Endothelial cell of umbilical vein (primary cell): ENCODE measurements at regions not wholly inside any gene's neighbourhood (a gene's known extent, or its start where the extent isn't known, plus 50 kb on each side); places are given as distances from the start of the nearest gene placed in this dataset.

Source experiments
- BruUV-seq: library from RNA; stranded (reverse); fragments of 400-500 nt; replicated peaks from 2 replicates; lab custom pipeline; 2021; lab: Mats Ljungman, UMichigan
- CTCF ChIA-PET: fragments of 300-600, 350-600 bp; sonication (Branson Sonifier 250); formaldehyde crosslinking; loops from one replicate; lab custom pipeline; 2021; ENCODE audit warnings: antibody characterized with exemption, inconsistent platforms; lab: Charles Lee
- POLR2A ChIA-PET: fragments of 300-600, 350-600 bp; sonication (Branson Sonifier 250); formaldehyde crosslinking; loops from one replicate; lab custom pipeline; 2021; ENCODE audit warnings: antibody characterized with exemption, inconsistent platforms; lab: Charles Lee
- DNase-seq: peaks from one replicate; pipeline ENCODE4 v3.0.0-alpha.2; 2011; ENCODE audit warnings: low read depth, low spot score
- FAIRE-seq: peaks from 2 replicates; lab custom pipeline; 2011; peaks lifted over from hg19 to GRCh38; lab: Jason Lieb, UNC
- H2AFZ ChIP-seq: 2 replicates; pipeline ENCODE4 v1.6.0; 2012; ENCODE audit warnings: low read depth, low read length, control low read depth, inconsistent platforms
- H3K27ac ChIP-seq: 2 replicates; pipeline ENCODE4 v1.5.1; 2011; ENCODE audit warnings: low read depth, mild to moderate bottlenecking, control low read depth, low read length, moderate library complexity; ENCODE audit not compliant: insufficient read depth
- H3K27me3 ChIP-seq, 2 experiments: 2 replicates each; pipeline versions ENCODE4 v1.6.0 to v1.6.1; 2011; ENCODE audit warnings: low read length in 2 of 2, mixed read lengths in 1 of 2; ENCODE audit not compliant: control insufficient read depth in 2 of 2, insufficient read depth in 2 of 2
- H3K36me3 ChIP-seq, 2 experiments: 2 replicates in 1 of 2; 3 replicates in 1 of 2; pipeline ENCODE4 v1.5.1; 2011; ENCODE audit warnings: low read length in 2 of 2, mild to moderate bottlenecking in 1 of 2, moderate library complexity in 1 of 2; ENCODE audit not compliant: control insufficient read depth in 2 of 2, insufficient read depth in 2 of 2; ENCODE audit errors: extremely low read depth in 1 of 2
- H3K4me1 ChIP-seq: 3 replicates; pipeline ENCODE4 v1.5.1; 2011; ENCODE audit warnings: mild to moderate bottlenecking, low read length; ENCODE audit not compliant: control insufficient read depth, insufficient read depth; ENCODE audit errors: extremely low read depth
- H3K4me2 ChIP-seq: 2 replicates; pipeline ENCODE4 v1.6.1; 2011; ENCODE audit warnings: low read length, control low read depth, mixed read lengths; ENCODE audit not compliant: insufficient read depth
- H3K4me3 ChIP-seq, 3 experiments: fragments of 200-600 bp in 1 of 3; sonication (generic), shearing (Covaris generic) in 1 of 3; replicated peaks in 1 of 3; 2 replicates each; pipeline ENCODE4 v1.5.1; 2011 to 2016; ENCODE audit warnings: control low read depth in 3 of 3, low read length in 3 of 3, mild to moderate bottlenecking in 2 of 3, inconsistent platforms in 1 of 3, low read depth in 1 of 3, moderate library complexity in 1 of 3; ENCODE audit not compliant: insufficient read depth in 1 of 3
- H3K79me2 ChIP-seq: 2 replicates; pipeline ENCODE4 v1.6.0; 2012; ENCODE audit warnings: low read length, inconsistent platforms; ENCODE audit not compliant: control insufficient read depth, insufficient read depth
- H3K9ac ChIP-seq: replicated peaks from 2 replicates; pipeline ENCODE3; 2011; ENCODE audit warnings: low read length, control low read depth; ENCODE audit not compliant: insufficient read depth; ENCODE audit errors: extremely low read depth
- H3K9me1 ChIP-seq: replicated peaks from 3 replicates; pipeline ENCODE4 v1.6.0; 2011; ENCODE audit warnings: mild to moderate bottlenecking, low read length; ENCODE audit not compliant: control insufficient read depth, insufficient read depth; ENCODE audit errors: extremely low read depth
- H3K9me3 ChIP-seq: replicated peaks from 2 replicates; pipeline ENCODE4 v1.5.1; 2012; ENCODE audit warnings: low read length, inconsistent platforms; ENCODE audit not compliant: control insufficient read depth, insufficient read depth
- H4K20me1 ChIP-seq: replicated peaks from 2 replicates; pipeline ENCODE3; 2011; ENCODE audit warnings: mild to moderate bottlenecking, low read length; ENCODE audit not compliant: control insufficient read depth, insufficient read depth; ENCODE audit errors: extremely low read depth
- EZH2 ChIP-seq: IDR thresholded peaks from 2 replicates; pipeline ENCODE4 v1.6.1; 2012; ENCODE audit warnings: borderline replicate concordance, low read depth, mild to moderate bottlenecking, moderate library complexity, low read length, inconsistent platforms; ENCODE audit not compliant: severe bottlenecking
- FOS ChIP-seq: IDR thresholded peaks from 2 replicates; pipeline ENCODE4 v1.6.1; 2011; ENCODE audit warnings: mild to moderate bottlenecking, low read length, moderate library complexity, borderline replicate concordance; ENCODE audit not compliant: insufficient read depth
- GATA2 ChIP-seq: IDR thresholded peaks from 2 replicates; pipeline ENCODE4 v1.7.0; 2011; ENCODE audit warnings: low read depth, mild to moderate bottlenecking, moderate library complexity, mixed read lengths, low read length; ENCODE audit not compliant: insufficient read length, insufficient read depth
- JUN ChIP-seq: IDR thresholded peaks from 2 replicates; pipeline ENCODE4 v1.6.1; 2011; ENCODE audit warnings: borderline replicate concordance, low read depth; ENCODE audit not compliant: insufficient read length, insufficient read depth
- MYC ChIP-seq: IDR thresholded peaks from one replicate; pipeline ENCODE4 v1.6.1; 2011; ENCODE audit warnings: mild to moderate bottlenecking, low read depth, low read length
- POLR2A ChIP-seq: IDR thresholded peaks from 2 replicates; pipeline ENCODE4 v1.6.1; 2012; ENCODE audit warnings: low read depth, mild to moderate bottlenecking, control low read depth, low read length
- POLR2AphosphoS5 ChIP-seq: IDR thresholded peaks from 2 replicates; pipeline ENCODE4 v1.6.1; 2012; ENCODE audit warnings: low read depth, mild to moderate bottlenecking, control low read depth, low read length, moderate library complexity; ENCODE audit not compliant: insufficient read depth
- dilution Hi-C: fragments of 300-500 bp; cut with MboI; formaldehyde crosslinking; loops from one replicate; pipeline ENCODE4 v1.15.0; 2019; ENCODE audit warnings: low sequenced_read_pairs; ENCODE audit not compliant: extremely low pct_ligation_motif_present
- intact Hi-C: fragments of 100-400 bp; cut with micrococcal nuclease; formaldehyde crosslinking; loops from one replicate; pipeline ENCODE4 v1.10.0; 2022
- TF ChIP-seq, protein P1 (sequence below), 2 donors: IDR thresholded peaks; 1 replicate in 1 of 2; 2 replicates in 1 of 2; pipeline ENCODE4 v1.5.1; 2011; ENCODE audit warnings: low read length in 2 of 2, mild to moderate bottlenecking in 2 of 2, moderate library complexity in 2 of 2, control low read depth in 1 of 2, inconsistent platforms in 1 of 2, low read depth in 1 of 2; ENCODE audit not compliant: insufficient read depth in 1 of 2; ENCODE audit errors: extremely low read depth in 1 of 2
- TF ChIP-seq, protein P2 (sequence below): IDR thresholded peaks from 2 replicates; pipeline ENCODE4 v1.6.1; 2011; ENCODE audit not compliant: insufficient read depth, insufficient read length

DNA sequence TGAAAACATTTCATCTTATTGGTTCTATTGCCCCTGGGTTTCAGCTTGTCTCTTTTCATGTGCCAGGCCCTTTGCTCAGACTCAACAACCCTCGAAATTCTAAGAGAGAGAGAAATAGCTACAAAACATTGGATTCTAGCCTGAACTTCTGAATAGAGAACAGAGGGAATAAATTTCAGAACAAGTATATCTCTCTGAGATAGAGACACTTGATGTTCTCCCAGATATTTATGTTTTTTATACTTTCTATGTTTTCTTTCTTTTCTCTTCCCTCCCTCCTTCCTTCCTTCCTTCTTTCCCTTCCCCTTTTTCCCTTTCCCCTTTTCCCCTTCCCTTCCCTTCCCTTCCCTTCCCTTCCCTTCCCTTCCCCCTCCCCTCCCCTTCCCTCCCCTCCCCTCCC is 279.5 kb upstream of the SPRED2 start:
- no peaks in the 10 kb centered on the region for H4K20me1 ChIP-seq
- dilution Hi-C loops (no loop called here), intact Hi-C loops (no loop called here)
- BruUV-seq: no TSS peak
- TF ChIP-seq GATA2 (no peak), POLR2A (no peak), EZH2 (no peak), POLR2AphosphoS5 (no peak), FOS (no peak), MYC (no peak), JUN (no peak)
- TF ChIP-seq, protein P1, sequence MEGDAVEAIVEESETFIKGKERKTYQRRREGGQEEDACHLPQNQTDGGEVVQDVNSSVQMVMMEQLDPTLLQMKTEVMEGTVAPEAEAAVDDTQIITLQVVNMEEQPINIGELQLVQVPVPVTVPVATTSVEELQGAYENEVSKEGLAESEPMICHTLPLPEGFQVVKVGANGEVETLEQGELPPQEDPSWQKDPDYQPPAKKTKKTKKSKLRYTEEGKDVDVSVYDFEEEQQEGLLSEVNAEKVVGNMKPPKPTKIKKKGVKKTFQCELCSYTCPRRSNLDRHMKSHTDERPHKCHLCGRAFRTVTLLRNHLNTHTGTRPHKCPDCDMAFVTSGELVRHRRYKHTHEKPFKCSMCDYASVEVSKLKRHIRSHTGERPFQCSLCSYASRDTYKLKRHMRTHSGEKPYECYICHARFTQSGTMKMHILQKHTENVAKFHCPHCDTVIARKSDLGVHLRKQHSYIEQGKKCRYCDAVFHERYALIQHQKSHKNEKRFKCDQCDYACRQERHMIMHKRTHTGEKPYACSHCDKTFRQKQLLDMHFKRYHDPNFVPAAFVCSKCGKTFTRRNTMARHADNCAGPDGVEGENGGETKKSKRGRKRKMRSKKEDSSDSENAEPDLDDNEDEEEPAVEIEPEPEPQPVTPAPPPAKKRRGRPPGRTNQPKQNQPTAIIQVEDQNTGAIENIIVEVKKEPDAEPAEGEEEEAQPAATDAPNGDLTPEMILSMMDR (IDR thresholded peaks at IDR 0.05; ENCODE audit: extremely low read depth in 1 of 2, insufficient read depth in 1 of 2, low read depth in 1 of 2, low read length in 2 of 2): no peak
- TF ChIP-seq, protein P2, sequence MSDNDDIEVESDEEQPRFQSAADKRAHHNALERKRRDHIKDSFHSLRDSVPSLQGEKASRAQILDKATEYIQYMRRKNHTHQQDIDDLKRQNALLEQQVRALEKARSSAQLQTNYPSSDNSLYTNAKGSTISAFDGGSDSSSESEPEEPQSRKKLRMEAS: no peak
- no peaks in the 10 kb centered on the region for H3K4me1 ChIP-seq
- H2AFZ ChIP-seq: no peak overlapping the region
- ChIA-PET CTCF (no interaction called here), POLR2A (no interaction called here)
- no peaks in the 10 kb centered on the region for H3K79me2 ChIP-seq
- DNase-seq (no peak), FAIRE-seq (no peak)
- H3K9me1 ChIP-seq: no peaks in the 10 kb centered on the region
- no peak overlapping the region for H3K4me2 ChIP-seq
- no peak overlapping the region for H3K4me3 ChIP-seq
- H3K9ac ChIP-seq: no peak overlapping the region
- no peaks in the 10 kb centered on the region for H3K36me3 ChIP-seq
- no peak overlapping the region for H3K27ac ChIP-seq
- no peaks in the 10 kb centered on the region for H3K9me3 ChIP-seq
- H3K27me3 ChIP-seq: peaks cover 0 to 3% of the 10 kb centered on the region in 2 experiments
